Muscle of leg (tissue), 3 donors: ENCODE measurements at regions not wholly inside any gene's neighbourhood (a gene's known extent, or its start where the extent isn't known, plus 50 kb on each side); places are given as distances from the start of the nearest gene placed in this dataset.

Experiments
- DNase-seq: peaks from one replicate; pipeline ENCODE4 v3.0.0; 2013
- H3K27ac ChIP-seq: one replicate; pipeline ENCODE4 v1.5.1; 2013; ENCODE audit warnings: mild to moderate bottlenecking, low read length, control low read depth
- H3K27me3 ChIP-seq: one replicate; pipeline ENCODE4 v1.6.1; 2013; ENCODE audit warnings: low read length; ENCODE audit not compliant: control insufficient read depth, insufficient read depth
- H3K36me3 ChIP-seq: one replicate; pipeline ENCODE4 v1.6.1; 2013; ENCODE audit warnings: low read length; ENCODE audit not compliant: control insufficient read depth, insufficient read depth
- H3K4me1 ChIP-seq: one replicate; pipeline ENCODE4 v1.6.1; 2013; ENCODE audit warnings: low read length; ENCODE audit not compliant: control insufficient read depth, insufficient read depth
- H3K4me3 ChIP-seq: one replicate; pipeline ENCODE4 v1.5.1; 2013; ENCODE audit warnings: low read length, control low read depth
- H3K9me3 ChIP-seq: replicated peaks from 2 replicates; pipeline ENCODE4 v1.6.1; 2013; ENCODE audit warnings: low read depth, low read length; ENCODE audit not compliant: control insufficient read depth
- WGBS: methylation state at CpG from one replicate; pipeline ENCODE4 v1.1.5; 2013; ENCODE audit warnings: missing lambda C conversion rate; ENCODE audit not compliant: insufficient coverage; 5-methylcytosine and 5-hydroxymethylcytosine counted together

- H3K9me3 ChIP-seq, result no peaks in the 10 kb centered on the region
- H3K36me3 ChIP-seq, result no peaks in the 10 kb centered on the region
- H3K4me1 ChIP-seq, result no peaks in the 10 kb centered on the region
- WGBS, result no CpG with 5 or more reads among the region's 4 CpGs
- no peak overlapping the region for H3K27ac ChIP-seq
- H3K4me3 ChIP-seq, result no peak overlapping the region
- no peaks in the 10 kb centered on the region for H3K27me3 ChIP-seq
- DNase-seq, result no peak
These were observed 261.2 kb upstream of the NDST4 start for GRCh38 chr4:115374621-115375020.

GRCh38 chr4:115370490-115370889 lies 257.1 kb upstream of the NDST4 start:
- no CpG with 5 or more reads among the region's 3 CpGs for WGBS

GRCh38 chr4:115370012-115370411 lies 256.6 kb upstream of the NDST4 start:
- no peaks in the 10 kb centered on the region for H3K36me3 ChIP-seq
- H3K9me3 ChIP-seq, result peaks cover 2% of the 10 kb centered on the region
- DNase-seq, result no peak
- no peak overlapping the region for H3K27ac ChIP-seq
- no CpG with 5 or more reads among the region's 3 CpGs for WGBS
- H3K4me3 ChIP-seq, result no peak overlapping the region
- H3K27me3 ChIP-seq, result no peaks in the 10 kb centered on the region
- H3K4me1 ChIP-seq, result no peaks in the 10 kb centered on the region

More at GRCh38 chr4:115370490-115370889, 257.1 kb upstream of the NDST4 start:
- DNase-seq, result no peak
- no peaks in the 10 kb centered on the region for H3K36me3 ChIP-seq
- H3K4me3 ChIP-seq, result no peak overlapping the region
- peaks cover 2% of the 10 kb centered on the region for H3K9me3 ChIP-seq
- no peak overlapping the region for H3K27ac ChIP-seq
- H3K27me3 ChIP-seq, result no peaks in the 10 kb centered on the region
- no peaks in the 10 kb centered on the region for H3K4me1 ChIP-seq

- H3K9me3 ChIP-seq, result peaks cover 2% of the 10 kb centered on the region
- DNase-seq, result no peak
- H3K4me1 ChIP-seq, result no peaks in the 10 kb centered on the region
- H3K36me3 ChIP-seq, result no peaks in the 10 kb centered on the region
- 93% methylated on average over 4 of the region's 4 CpGs for WGBS
- H3K27ac ChIP-seq, result no peak overlapping the region
- H3K27me3 ChIP-seq, result no peaks in the 10 kb centered on the region
- no peak overlapping the region for H3K4me3 ChIP-seq
These were observed 253.0 kb upstream of the NDST4 start for GRCh38 chr4:115366390-115366789.

GRCh38 chr4:115365185-115365584 lies 251.8 kb upstream of the NDST4 start:
- no peak for DNase-seq
- Histone ChIP-seq H3K4me1 (no peaks in the 10 kb centered on the region), H3K36me3 (no peaks in the 10 kb centered on the region), H3K27me3 (no peaks in the 10 kb centered on the region), H3K4me3 (no peak overlapping the region), H3K27ac (no peak overlapping the region), H3K9me3 (peaks cover 2% of the 10 kb centered on the region)
- WGBS, result 75% methylated on average over 2 of the region's 3 CpGs

- no peak for DNase-seq
- H3K4me3 ChIP-seq, result no peak overlapping the region
These were observed 248.4 kb upstream of the NDST4 start for GRCh38 chr4:115361781-115362180.

GRCh38 chr4:115360431-115360830 lies 247.0 kb upstream of the NDST4 start:
- Histone ChIP-seq H3K36me3 (no peaks in the 10 kb centered on the region), H3K27me3 (no peaks in the 10 kb centered on the region), H3K27ac (no peak overlapping the region), H3K4me3 (no peak overlapping the region), H3K4me1 (no peaks in the 10 kb centered on the region), H3K9me3 (no peaks in the 10 kb centered on the region)
- no peak for DNase-seq
- whole genome bisulfite sequencing, result 71% methylated on average over 1 of the region's 2 CpGs

More at GRCh38 chr4:115361781-115362180, 248.4 kb upstream of the NDST4 start:
- Histone ChIP-seq H3K27me3 (no peaks in the 10 kb centered on the region), H3K36me3 (no peaks in the 10 kb centered on the region), H3K9me3 (peaks cover 2% of the 10 kb centered on the region), H3K27ac (no peak overlapping the region), H3K4me1 (no peaks in the 10 kb centered on the region)

- H3K27ac ChIP-seq, result no peak overlapping the region
- no peak for DNase-seq
These were observed 244.4 kb upstream of the NDST4 start for GRCh38 chr4:115357776-115358175.

GRCh38 chr4:115356176-115356575 lies 242.8 kb upstream of the NDST4 start:
- no peak for DNase-seq
- Histone ChIP-seq H3K36me3 (no peaks in the 10 kb centered on the region), H3K27me3 (no peaks in the 10 kb centered on the region), H3K4me1 (no peaks in the 10 kb centered on the region), H3K27ac (no peak overlapping the region), H3K4me3 (no peak overlapping the region), H3K9me3 (peaks cover 15% of the 10 kb centered on the region)
- no CpG with 5 or more reads among the region's 5 CpGs for WGBS

More at GRCh38 chr4:115357776-115358175, 244.4 kb upstream of the NDST4 start:
- Histone ChIP-seq H3K36me3 (no peaks in the 10 kb centered on the region), H3K4me1 (no peaks in the 10 kb centered on the region), H3K9me3 (peaks cover 12% of the 10 kb centered on the region), H3K27me3 (no peaks in the 10 kb centered on the region), H3K4me3 (no peak overlapping the region)

- peaks cover 15% of the 10 kb centered on the region for H3K9me3 ChIP-seq
These were observed 241.9 kb upstream of the NDST4 start for GRCh38 chr4:115355329-115355728.

GRCh38 chr4:115353370-115353769 lies 239.9 kb upstream of the NDST4 start:
- Histone ChIP-seq H3K27ac (no peak overlapping the region), H3K9me3 (peaks cover 15% of the 10 kb centered on the region), H3K4me1 (no peaks in the 10 kb centered on the region), H3K36me3 (no peaks in the 10 kb centered on the region), H3K27me3 (no peaks in the 10 kb centered on the region), H3K4me3 (no peak overlapping the region)
- WGBS, result no CpG with 5 or more reads among the region's 1 CpG
- no peak for DNase-seq

More at GRCh38 chr4:115355329-115355728, 241.9 kb upstream of the NDST4 start:
- no peak for DNase-seq
- WGBS, result 76% methylated on average over 3 of the region's 3 CpGs
- Histone ChIP-seq H3K36me3 (no peaks in the 10 kb centered on the region), H3K27ac (no peak overlapping the region), H3K4me1 (no peaks in the 10 kb centered on the region), H3K27me3 (no peaks in the 10 kb centered on the region), H3K4me3 (no peak overlapping the region)
